ENCODE measurements at regions not wholly inside any gene's neighbourhood (a gene's known extent, or its start where the extent isn't known, plus 50 kb on each side); places are given as distances from the start of the nearest gene placed in this dataset.

DNA sequence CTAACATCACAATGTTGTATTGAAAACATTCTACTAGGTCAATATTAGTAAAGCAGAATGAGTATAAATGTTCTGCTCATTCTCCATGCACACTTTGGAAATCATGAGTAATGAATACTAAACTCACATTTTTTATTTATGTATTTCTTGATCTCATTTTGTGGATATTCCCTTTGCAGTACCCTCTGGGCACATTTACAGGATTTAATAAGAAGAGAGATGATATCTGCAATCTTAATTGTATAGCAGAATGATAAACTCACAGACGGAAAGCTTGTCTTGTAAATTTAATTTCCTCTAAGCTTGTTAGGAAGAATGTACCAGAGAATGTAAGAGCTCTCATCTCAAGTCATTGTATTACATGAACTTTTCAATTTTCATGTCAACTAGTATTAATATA lies 1279.7 kb downstream of the PCDH7 start:
- DNase-seq: no peak

DNA sequence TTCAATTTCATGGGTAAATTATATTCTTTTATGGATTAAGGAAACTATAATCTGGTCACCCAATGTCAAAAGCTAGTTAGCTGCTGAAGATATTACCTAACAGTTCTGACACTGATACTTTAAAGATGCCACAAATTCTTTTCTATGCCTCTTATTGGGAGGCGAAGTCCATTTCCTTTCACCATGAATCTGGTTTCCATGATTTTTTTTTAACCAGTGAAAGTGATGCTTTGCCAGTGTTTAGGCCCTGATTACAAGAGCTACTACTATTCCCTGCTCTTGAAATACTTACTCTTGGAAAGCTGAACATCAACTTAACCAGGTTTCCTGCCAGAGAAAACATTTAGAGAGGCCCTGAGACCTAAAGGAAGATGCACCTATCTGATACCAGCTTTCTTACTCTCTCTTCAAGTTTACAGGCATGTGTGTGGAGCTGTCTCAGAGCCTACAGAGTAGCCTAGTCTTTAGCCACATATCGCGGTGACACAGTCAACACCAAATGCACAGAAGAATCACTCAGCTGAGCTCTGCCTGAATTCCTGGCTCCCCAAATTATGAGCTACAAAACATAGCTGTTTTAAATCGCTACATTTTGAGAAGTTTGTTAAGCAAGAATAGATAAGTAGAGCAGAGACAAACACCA lies 1280.8 kb downstream of the PCDH7 start:
- no peak for DNase-seq

DNA sequence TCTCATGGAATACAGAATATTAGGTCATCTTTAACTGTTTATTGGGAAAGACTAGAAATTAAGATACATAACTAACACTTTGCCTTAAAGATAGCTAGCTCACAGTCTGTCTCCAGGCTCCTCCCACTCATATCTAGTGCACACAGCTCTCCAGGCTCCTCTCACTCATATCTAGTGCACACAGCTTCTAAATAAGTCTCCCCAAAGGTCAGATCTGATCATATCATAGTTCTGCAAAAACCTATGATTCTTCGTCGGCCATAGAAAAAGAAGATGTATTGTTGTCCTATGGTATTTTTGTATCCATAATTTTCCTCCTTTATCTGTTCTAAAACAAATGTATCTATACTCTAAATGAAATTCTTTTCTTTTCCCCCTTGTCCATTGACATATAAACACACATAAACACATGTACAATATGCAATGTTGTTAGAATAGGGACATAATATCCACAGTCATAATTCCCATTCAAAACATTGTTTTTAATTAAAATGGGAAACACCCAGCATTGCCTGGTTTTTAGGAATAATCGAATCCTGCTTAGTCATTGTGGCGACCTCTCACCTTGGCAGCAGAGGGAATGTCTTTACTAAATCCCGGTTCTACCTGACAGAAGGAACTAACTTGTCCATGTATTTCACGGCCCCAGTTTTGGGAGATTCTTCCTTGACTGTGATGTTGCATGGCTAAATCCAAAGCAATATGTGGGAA lies 1282.0 kb downstream of the PCDH7 start:
- DNase-seq: no peak

DNA sequence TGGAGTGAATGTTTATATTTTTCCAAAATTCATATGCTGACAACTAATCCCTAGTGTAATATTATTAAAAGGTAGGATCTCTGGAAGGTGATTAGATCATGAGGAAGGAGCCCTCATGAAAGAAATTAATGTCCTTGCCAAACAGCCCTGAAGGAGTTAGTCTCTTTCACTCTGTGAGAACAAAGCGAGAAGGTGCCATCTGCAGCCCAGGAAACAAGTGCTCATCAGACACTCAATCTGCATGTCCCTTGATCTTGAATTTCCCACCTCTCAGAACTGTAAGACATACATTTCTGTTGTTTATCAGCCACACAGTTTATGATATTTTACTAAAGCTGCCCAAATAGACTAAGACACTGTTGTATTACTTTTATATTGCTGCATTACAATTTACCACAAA lies 1283.4 kb downstream of the PCDH7 start:
- no peak for DNase-seq

DNA sequence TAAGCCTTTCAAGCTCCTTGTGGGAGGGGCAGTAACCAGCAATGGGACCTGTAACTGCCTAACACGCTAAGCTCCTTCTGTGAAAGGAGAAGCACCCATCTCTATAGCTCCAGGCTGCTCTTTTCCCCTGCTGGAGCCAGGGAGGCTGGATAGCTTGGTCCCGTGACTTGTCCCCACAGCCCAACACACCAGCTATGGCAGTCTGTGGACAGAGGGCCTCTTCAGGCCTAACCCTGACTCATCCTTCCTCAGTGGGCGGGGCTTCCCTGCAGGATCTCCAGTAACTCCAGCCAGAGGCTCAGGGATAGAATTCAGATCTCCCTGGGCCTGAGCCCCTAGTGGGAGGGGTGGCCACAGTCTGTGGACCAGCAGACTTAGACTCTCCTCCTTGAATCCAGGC lies 1290.1 kb downstream of the PCDH7 start:
- no peak for DNase-seq

DNA sequence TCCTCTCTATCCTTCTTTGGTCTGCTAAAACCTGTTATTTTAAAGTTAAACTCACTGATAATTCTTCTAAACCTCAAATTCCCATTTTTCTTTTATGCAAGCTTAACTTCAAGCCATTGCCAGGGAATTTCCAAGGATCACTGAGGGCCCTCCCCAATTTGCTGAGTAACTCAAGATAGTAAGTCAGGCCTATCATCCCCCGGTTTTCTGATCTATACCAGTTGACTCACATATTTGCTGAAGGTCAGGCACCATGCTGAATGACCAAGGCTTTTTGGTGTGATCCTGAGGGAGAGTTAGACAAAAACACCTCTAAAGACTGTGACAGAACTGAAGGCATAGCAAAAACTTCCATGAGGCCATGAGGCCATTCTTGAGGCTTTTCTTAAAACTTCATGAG lies 1301.9 kb downstream of the PCDH7 start:
- no peak for DNase-seq

DNA sequence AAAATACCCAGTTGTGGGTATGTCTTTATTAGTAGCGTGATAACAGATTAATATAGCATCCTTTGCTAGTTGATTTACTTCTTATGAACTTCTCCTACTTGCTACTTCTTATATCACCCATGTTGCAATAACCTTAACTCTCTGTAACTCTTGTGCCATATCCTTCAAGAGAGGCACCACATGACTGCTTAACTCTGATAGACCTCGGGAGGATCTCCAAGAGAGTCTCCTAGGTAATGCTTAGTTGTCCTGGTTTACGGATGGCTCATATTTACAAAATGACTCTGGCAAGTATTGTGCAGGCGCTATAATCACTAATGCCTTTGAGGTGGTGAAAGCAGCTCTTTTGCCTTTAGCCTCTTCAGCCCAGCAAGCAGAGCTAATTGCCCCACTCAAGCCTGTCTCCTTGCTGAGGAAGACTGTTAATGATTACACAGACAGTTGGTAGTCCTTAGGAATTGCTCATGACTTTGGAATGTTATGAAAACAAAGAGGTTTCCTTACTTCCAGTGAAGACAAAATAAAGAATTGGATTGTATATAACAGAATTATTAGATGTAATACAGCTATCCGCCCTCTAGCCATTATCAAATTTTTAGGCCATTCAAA lies 1305.8 kb downstream of the PCDH7 start:
- DNase-seq: no peak

DNA sequence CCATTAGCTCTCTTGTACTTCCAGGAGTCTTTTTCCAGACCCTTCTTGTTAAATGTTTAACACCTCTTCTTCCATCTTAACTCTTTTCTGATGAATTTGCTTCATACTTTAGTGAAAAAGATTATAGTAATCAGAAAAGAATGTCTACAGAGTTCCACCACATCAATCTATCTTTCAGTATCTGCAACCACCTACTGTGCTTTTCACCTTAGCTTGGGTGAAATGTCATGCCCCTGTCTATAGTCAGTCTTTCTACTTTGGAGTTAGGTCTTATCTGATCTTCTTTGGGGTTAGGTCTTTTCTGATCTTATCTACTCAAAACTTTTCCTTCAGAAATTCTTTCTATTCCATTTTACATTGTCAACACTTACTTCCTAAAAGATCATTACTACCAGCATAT lies 1310.2 kb downstream of the PCDH7 start:
- DNase-seq: no peak

DNA sequence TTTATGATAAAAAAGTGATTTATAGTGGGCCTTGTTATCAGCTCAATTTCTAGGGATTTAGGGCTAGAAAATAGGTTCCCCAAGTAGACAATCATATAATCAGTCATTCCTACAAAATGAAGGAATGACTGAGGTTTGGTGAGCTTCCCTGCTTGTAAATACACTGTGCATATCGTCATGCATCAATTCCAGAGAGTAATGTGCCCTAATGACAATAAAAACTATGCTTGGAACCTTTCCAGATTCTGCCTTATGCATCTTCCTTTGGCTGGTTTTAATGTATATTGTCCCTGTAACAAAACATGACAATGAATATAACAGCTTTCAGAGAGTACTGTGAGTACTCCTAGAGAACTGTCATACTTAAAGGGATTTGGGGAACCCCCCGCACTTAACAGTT lies 1310.9 kb downstream of the PCDH7 start:
- no peak for DNase-seq

DNA sequence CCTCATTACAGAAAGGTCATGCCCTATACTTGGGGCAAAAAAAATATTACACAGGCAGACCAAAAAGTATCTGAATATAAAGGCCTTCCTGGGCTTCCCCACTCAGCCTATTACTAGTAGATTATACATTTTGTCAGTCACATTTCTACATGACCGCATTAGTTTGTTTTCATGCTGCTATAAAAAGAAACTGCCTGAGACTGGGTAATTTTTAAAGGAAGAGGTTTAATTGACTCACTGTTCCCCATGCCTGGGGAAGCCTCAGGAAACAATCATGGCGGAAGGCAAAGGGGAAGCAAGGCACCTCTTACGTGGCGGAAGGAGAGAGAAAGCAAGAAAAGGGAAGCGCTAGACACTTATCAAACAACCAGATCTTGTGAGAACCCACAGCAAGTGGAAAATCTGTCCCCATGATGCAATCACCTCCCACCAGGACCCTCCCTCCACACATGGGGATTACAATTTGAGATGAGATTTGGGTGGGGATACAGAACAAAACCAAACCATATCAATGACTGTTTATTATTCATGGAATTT lies 1312.0 kb downstream of the PCDH7 start:
- DNase-seq: no peak

DNA sequence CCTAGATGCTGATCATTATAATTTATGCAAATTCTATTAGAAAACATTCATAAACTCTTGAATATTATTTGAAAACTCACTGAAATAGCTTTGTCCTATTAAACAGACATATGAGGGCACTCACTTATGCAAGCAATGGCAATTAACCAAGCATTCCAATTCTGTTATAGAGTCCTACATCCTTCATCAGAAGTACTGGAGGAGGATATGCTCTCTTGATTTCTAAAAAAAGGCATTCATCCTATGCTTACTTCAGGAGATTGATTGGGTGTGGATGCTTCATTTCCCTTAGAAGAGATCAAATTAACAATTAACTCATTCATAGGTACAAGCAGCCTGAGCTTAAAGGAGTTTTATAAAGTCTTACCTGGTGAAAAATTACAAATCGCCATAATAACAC lies 1317.2 kb downstream of the PCDH7 start:
- DNase-seq: no peak

DNA sequence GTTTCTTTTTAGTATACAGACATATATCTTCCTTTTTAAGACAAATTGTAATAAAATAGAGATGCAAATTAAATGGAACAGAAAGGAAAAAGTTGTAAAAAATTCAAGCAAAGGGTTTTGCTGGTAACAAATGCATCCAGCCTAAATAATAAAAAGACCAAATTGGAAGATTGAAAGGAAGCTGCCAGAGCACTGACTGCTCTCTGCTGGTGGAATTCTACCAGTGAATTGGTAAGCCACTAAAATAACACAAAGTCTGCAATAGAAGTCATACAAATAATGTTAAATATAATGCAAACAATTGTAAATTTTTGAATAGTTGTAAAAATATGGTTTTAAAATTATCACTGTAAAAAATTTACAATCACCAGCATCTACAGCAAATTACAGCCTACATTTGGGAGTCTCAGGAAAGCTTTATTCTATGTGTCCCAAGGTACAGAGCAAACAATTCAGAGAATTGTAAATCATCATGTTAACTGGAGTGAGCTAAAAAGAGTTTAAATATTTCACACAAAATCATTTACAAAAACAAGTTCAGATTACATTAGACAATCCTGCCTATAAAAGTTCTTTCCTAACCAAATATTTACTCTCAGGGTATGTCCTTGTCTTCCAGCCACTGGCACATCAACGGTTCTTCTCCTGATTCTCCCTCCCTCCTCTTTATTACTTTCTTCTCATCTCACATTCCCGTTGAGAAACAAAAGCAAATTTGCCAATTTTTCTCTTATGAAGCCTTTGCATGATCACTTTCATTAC lies 1322.5 kb downstream of the PCDH7 start:
- no peak for DNase-seq

DNA sequence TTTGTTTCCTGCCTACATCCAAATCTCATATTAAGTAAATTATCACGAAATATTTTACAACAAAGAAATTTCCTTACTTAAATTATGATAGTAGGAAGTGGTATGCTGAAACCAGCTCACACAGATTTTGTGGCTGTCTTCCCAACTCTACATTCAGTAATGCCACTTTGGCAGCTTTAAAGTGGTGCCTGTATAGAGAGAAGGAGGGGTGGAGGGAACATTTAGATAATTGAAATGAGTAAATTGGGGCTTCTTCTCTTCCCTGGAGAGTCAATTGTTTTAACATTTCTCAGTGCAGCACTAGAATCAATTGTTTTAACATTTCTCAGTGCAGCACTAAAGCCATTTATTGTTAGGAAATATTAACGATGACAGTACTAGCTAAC lies 1323.1 kb downstream of the PCDH7 start:
- DNase-seq: no peak

DNA sequence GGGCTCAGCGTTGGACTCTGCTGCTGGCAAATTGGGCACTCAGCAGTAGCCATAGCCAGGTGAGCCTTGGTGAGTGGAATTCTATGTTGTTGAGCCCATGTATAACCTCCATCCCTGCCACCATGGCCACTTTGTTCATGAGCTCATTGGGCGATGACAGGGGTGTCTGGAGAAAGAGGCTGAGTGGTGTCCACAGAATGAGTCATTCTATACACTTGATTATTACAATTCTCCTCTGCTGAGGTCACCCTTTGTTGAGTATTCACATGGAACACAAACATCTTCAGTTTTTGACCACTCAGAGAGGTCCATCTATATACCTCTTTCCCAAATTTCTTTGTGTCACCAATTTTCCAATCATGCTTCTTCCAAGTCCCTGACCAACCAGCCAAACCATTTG lies 1341.7 kb downstream of the PCDH7 start:
- no peak for DNase-seq

DNA sequence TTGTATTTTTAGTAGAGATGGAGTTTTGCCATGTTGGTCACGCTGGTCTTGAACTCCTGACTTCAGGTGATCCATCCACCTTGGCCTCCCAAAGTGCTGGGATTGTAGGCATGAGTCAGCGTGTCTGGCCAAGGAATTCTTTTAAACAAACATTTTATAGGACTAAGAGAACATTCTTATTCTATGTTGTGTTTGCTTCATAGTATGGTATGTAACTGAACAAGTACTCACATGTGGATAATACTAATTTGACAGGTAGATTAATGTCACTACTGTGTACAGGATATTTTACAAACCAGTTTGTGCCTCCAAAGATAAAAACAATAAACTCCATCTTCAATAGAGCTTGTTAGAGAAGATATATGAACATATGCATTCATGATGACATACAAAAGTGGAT lies 1353.4 kb downstream of the PCDH7 start:
- DNase-seq: no peak

DNA sequence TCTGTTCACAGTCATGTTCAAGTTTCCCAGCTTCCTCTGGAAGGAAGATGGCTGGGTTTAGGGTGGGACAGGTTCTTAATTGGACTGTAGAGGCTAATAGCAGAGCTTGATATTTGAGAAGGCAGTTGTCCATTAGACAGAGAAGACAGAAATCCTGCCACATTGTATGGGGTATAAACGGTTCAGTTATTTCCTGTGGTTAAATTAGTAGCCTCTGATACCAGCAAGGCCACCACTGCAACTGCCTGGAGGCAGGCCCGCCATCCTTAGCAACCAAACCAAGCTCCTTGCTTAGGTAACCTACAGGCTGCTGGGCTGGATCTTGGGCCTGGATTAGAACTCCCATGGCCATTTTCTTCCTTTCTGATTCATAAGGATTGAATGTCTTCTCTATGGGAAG lies 1367.0 kb downstream of the PCDH7 start:
- no peak for DNase-seq

DNA sequence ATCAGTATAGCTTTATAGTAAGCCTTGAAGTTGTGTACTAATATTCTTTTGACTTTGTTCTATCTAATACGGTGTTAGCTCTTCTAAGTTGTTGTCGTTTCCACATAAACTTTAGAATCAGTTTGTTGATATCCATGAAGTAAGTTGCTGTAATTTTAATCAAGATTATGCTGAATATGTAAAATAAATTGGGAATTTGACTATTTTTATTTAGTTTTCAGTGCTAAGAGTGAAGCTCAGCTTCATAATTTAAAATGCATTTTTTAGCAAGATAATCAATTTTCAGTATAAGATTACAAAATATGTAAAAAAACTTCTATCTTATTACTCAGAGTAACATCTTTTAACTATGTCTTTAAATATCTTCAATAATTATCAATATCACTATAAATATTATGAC lies 1374.8 kb downstream of the PCDH7 start:
- DNase-seq: no peak

DNA sequence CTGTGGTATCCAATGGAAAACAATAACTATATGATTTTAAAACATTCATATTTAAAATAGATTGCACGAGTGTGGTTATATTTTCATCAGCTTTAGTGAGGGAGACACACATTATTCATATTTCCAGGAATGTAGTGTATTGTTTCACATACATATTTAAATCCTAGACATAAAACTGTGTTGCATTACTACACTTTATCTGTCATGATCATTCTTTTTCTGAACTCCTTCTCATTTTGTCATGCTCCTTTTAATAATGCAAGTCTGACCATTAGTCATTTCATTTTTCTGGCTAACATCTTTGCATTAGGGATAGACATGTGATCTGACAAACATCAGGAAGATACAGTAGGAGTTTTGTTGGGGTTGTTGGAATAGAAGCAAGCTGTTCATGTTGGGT lies 1382.7 kb downstream of the PCDH7 start:
- no peak for DNase-seq

DNA sequence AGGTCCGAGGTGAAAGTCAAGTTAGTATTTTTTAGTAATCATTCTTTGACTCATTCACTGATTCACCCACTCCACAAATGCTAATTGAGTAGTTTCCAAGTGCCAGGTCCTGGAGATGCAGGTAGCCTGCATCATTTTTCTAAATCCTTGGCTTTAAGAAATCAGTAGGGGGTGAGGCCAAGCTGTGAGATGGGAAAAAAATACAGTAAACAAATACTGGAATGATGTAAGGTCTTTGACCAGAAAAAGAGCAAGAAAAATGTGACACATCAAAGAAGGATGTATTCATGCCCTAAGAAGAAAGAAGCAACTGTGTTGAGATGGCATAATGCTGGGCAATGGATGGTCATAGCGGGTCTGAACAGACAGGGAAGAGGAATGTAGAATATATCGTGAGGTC lies 1386.6 kb downstream of the PCDH7 start:
- no peak for DNase-seq

DNA sequence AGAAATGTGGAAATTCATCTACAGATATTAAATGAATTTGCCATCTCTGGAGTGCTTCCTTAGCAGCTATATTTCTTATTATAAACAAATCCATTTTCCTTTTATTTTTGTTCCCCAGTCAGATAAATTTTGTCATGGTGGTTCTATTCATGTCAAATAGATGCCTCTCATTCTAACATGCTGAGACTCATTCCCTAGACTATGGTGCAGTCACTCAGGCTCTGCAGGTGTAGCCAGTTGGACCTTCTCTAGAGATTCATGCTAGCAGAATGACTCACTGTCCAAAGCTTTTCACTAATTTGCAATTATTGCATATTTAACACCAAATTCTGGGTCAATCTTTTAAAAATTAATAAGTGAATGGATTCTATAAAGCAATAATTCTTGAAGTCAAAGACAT lies 1392.7 kb downstream of the PCDH7 start:
- DNase-seq: no peak

DNA sequence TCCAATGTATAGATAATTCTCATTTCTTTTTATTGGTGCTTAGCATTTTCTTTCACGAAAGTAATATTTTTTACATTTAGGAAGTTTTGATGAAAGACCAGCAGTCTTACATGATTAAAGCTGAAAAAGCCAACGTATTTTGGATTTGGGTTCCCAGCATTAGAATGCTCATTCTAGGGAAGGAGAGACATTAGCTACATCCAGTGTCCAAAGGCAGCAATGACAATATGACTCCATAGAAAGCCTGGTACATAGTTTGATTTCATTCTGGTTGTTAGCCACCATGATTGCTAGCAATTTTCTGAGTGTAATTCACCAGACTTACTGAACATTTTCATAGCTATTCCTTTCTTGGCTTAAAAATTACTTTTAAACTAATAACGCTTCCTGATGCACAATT lies 1397.5 kb downstream of the PCDH7 start:
- no peak for DNase-seq

DNA sequence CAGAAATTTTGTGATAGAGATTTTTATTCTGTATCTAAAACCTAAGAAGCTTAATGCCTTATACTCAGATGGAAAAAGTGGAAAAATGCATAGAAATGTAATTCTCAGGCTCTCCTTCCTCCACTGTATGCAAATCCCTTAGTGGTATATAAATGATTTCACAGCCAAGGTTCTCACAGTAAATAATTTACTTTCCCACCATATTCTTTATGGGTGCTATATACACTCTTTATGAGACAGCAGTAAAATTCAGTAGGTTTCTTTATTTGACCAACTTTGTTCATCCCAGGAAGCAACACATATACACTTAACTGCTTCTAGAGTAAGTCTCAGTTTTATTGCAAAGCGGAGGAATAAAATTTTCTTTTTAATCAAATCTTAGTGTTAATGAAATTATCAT lies 1399.7 kb downstream of the PCDH7 start:
- DNase-seq: no peak

DNA sequence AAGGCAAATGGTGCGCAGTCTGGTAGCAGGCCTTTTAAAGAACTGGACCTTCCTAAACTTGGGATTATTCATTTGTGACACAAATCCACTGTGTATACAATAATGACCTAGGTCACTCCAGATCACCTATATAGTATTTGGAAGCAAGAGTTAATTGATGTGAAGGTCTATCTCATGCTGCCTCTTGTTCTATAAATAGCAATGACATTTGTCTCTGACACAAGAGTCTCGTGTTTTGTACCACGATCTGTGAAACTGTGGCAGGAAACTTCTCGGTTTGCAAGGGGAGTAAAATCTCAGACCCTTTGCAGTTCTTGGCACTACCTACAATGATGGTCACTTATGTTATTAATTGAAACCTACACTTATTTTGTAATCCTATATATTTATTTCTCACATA lies 1408.4 kb downstream of the PCDH7 start:
- no peak for DNase-seq

DNA sequence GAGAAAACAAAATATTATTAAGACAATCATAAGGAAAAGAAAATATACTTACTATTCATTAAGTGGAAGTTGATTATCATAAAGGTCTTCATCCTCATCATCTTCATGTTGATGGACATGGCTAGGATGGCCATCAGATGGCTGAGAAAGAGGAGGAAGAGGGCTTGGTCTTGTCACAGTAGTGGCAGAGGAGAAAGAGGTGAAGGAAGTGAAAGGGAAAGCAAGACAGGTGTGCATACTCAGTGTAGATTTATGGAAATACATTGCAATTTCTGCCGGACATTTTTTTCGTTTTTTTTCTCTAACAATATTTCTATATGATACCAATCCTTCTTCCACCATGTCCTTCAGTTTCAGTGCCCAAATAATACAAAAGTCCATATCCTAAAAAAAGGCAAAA lies 1409.8 kb downstream of the PCDH7 start:
- DNase-seq: no peak

Measured in GOT3 (cell line).